ENCODE measurements at regions not wholly inside any gene's neighbourhood (a gene's known extent, or its start where the extent isn't known, plus 50 kb on each side); places are given as distances from the start of the nearest gene placed in this dataset.
A peak's percentile ranks its signal among the peaks of the same experiment; 100 is the strongest.

- H3K4me1 ChIP-seq: peaks cover 6% of the 10 kb centered on the region
- no peaks in the 10 kb centered on the region for H3K36me3 ChIP-seq
- H2AFZ ChIP-seq (replicated peaks): peak overlapping the region; percentile 64
- no peak overlapping the region for H3K4me3 Mint-ChIP-seq
- H3K27me3 ChIP-seq: no peaks in the 10 kb centered on the region
- no peak overlapping the region for H3K9ac ChIP-seq
- no peaks in the 10 kb centered on the region for H4K20me1 ChIP-seq (ENCODE audit: low read depth)
- H3K27ac Mint-ChIP-seq: no peak overlapping the region
- peaks cover 6% of the 10 kb centered on the region for H3K27me3 Mint-ChIP-seq (ENCODE audit: insufficient read depth, low read depth)
- no peak for TF ChIP-seq CTCF (IDR thresholded peaks at IDR 0.05)
- TF ChIP-seq EZH2 (IDR thresholded peaks at IDR 0.05): no peak
- TF ChIP-seq EZH2phosphoT487 (IDR thresholded peaks at IDR 0.05): no peak
- H3K4me3 ChIP-seq: no peak overlapping the region
- H3K9me3 ChIP-seq (ENCODE audit: low read depth): no peaks in the 10 kb centered on the region
- H3K27ac ChIP-seq: no peak overlapping the region
- no peaks in the 10 kb centered on the region for H3K79me2 ChIP-seq (ENCODE audit: low read depth)
- H3K4me2 ChIP-seq: no peak overlapping the region
- H3K9me3 Mint-ChIP-seq: no peaks in the 10 kb centered on the region
- peaks cover 30% of the 10 kb centered on the region for H3K4me1 Mint-ChIP-seq
- H3F3A ChIP-seq (ENCODE audit: low read depth): no peaks in the 10 kb centered on the region
- peak; percentile 12 for DNase-seq (ENCODE audit: low spot score)
- no peaks in the 10 kb centered on the region for H3K36me3 Mint-ChIP-seq
Measured at GRCh38 chr2:7953195-7953594, 728.7 kb upstream of the ID2 start.

- H2AFZ ChIP-seq (replicated peaks): no peak overlapping the region
- no peak overlapping the region for H3K27ac ChIP-seq
- no peaks in the 10 kb centered on the region for H3F3A ChIP-seq (ENCODE audit: low read depth)
- Mint-ChIP-seq H3K27me3 (ENCODE audit: insufficient read depth, low read depth) (peaks cover 6% of the 10 kb centered on the region), H3K36me3 (no peaks in the 10 kb centered on the region), H3K4me1 (peaks cover 30% of the 10 kb centered on the region), H3K9me3 (no peaks in the 10 kb centered on the region), H3K27ac (no peak overlapping the region), H3K4me3 (no peak overlapping the region)
- TF ChIP-seq EZH2phosphoT487 (IDR thresholded peaks at IDR 0.05) (no peak), CTCF (IDR thresholded peaks at IDR 0.05) (no peak), EZH2 (IDR thresholded peaks at IDR 0.05) (no peak)
- H3K4me1 ChIP-seq: peaks cover 6% of the 10 kb centered on the region
- no peaks in the 10 kb centered on the region for H3K9me3 ChIP-seq (ENCODE audit: low read depth)
- no peaks in the 10 kb centered on the region for H3K79me2 ChIP-seq (ENCODE audit: low read depth)
- DNase-seq (ENCODE audit: low spot score): no peak
- H3K36me3 ChIP-seq: no peaks in the 10 kb centered on the region
- H3K9ac ChIP-seq: no peak overlapping the region
- no peaks in the 10 kb centered on the region for H4K20me1 ChIP-seq (ENCODE audit: low read depth)
- no peaks in the 10 kb centered on the region for H3K27me3 ChIP-seq
- H3K4me2 ChIP-seq: no peak overlapping the region
- no peak overlapping the region for H3K4me3 ChIP-seq
Measured at GRCh38 chr2:7954234-7954633, 727.6 kb upstream of the ID2 start.

- TF ChIP-seq EZH2 (IDR thresholded peaks at IDR 0.05): no peak
- no peak for TF ChIP-seq CTCF (IDR thresholded peaks at IDR 0.05)
- TF ChIP-seq EZH2phosphoT487 (IDR thresholded peaks at IDR 0.05): no peak
- H3K9me3 Mint-ChIP-seq: no peaks in the 10 kb centered on the region
- Histone ChIP-seq H3K27me3 (no peaks in the 10 kb centered on the region), H2AFZ (replicated peaks) (no peak overlapping the region), H3K4me3 (no peak overlapping the region), H3K4me2 (no peak overlapping the region), H3K9me3 (ENCODE audit: low read depth) (no peaks in the 10 kb centered on the region), H3K27ac (no peak overlapping the region), H3K9ac (no peak overlapping the region), H3K4me1 (peaks cover 6% of the 10 kb centered on the region), H3K36me3 (no peaks in the 10 kb centered on the region), H4K20me1 (ENCODE audit: low read depth) (no peaks in the 10 kb centered on the region), H3F3A (ENCODE audit: low read depth) (no peaks in the 10 kb centered on the region), H3K79me2 (ENCODE audit: low read depth) (no peaks in the 10 kb centered on the region)
- H3K27ac Mint-ChIP-seq: no peak overlapping the region
- DNase-seq (ENCODE audit: low spot score): no peak
- peaks cover 33% of the 10 kb centered on the region for H3K4me1 Mint-ChIP-seq
- peaks cover 6% of the 10 kb centered on the region for H3K27me3 Mint-ChIP-seq (ENCODE audit: insufficient read depth, low read depth)
- no peaks in the 10 kb centered on the region for H3K36me3 Mint-ChIP-seq
- H3K4me3 Mint-ChIP-seq: no peak overlapping the region
Measured at GRCh38 chr2:7956126-7956689, 725.6 kb upstream of the ID2 start.
